ENCODE measurements at regions not wholly inside any gene's neighbourhood (a gene's known extent, or its start where the extent isn't known, plus 50 kb on each side); places are given as distances from the start of the nearest gene placed in this dataset.

- TF ChIP-seq TAF1 (IDR thresholded peaks at IDR 0.05; ENCODE audit: low read depth) = no peak
Measured at GRCh38 chr13:106152047-106152446, 383.4 kb downstream of the EFNB2 start.

- TF ChIP-seq EP300 (IDR thresholded peaks at IDR 0.05; ENCODE audit: borderline replicate concordance) (peak; percentile 18; the same call in 1 of the 2 replicates), TEAD4 (IDR thresholded peaks at IDR 0.05) (peak; percentile 35; the same call in 1 of the 2 replicates), MAX (IDR thresholded peaks at IDR 0.05) (no peak), TAF1 (IDR thresholded peaks at IDR 0.05; ENCODE audit: low read depth) (no peak)
Measured at GRCh38 chr13:106151056-106151699, 384.3 kb downstream of the EFNB2 start.

GRCh38 chr13:106145997-106146864 lies 389.2 kb downstream of the EFNB2 start:
- TF ChIP-seq EP300 (IDR thresholded peaks at IDR 0.05; ENCODE audit: borderline replicate concordance) (no peak), CREB1 (IDR thresholded peaks at IDR 0.05; ENCODE audit: low read depth) (no peak), TCF12 (IDR thresholded peaks at IDR 0.05; ENCODE audit: low read depth) (no peak), CEBPB (IDR thresholded peaks at IDR 0.05) (no peak), REST (IDR thresholded peaks at IDR 0.05; ENCODE audit: low read depth) (no peak), ZBTB7A (IDR thresholded peaks at IDR 0.05; ENCODE audit: low read depth) (no peak), RAD21 (IDR thresholded peaks at IDR 0.05; ENCODE audit: low read depth) (no peak), TAF1 (IDR thresholded peaks at IDR 0.05; ENCODE audit: low read depth) (no peak), NFIC (IDR thresholded peaks at IDR 0.05) (no peak), TEAD4 (IDR thresholded peaks at IDR 0.05) (no peak), YY1 (IDR thresholded peaks at IDR 0.05; ENCODE audit: low read depth) (no peak), USF1 (IDR thresholded peaks at IDR 0.05) (no peak), EGR1 (IDR thresholded peaks at IDR 0.05) (no peak), FOXM1 (IDR thresholded peaks at IDR 0.05; ENCODE audit: borderline replicate concordance, low read depth) (no peak), MAX (IDR thresholded peaks at IDR 0.05) (no peak)

- TF ChIP-seq NFIC (IDR thresholded peaks at IDR 0.05) (no peak), USF1 (IDR thresholded peaks at IDR 0.05) (no peak), FOXM1 (IDR thresholded peaks at IDR 0.05; ENCODE audit: borderline replicate concordance, low read depth) (no peak), RAD21 (IDR thresholded peaks at IDR 0.05; ENCODE audit: low read depth) (no peak), MAX (IDR thresholded peaks at IDR 0.05) (no peak), YY1 (IDR thresholded peaks at IDR 0.05; ENCODE audit: low read depth) (no peak), EGR1 (IDR thresholded peaks at IDR 0.05) (no peak), CREB1 (IDR thresholded peaks at IDR 0.05; ENCODE audit: low read depth) (no peak), CEBPB (IDR thresholded peaks at IDR 0.05) (no peak), REST (IDR thresholded peaks at IDR 0.05; ENCODE audit: low read depth) (no peak), TAF1 (IDR thresholded peaks at IDR 0.05; ENCODE audit: low read depth) (no peak), EP300 (IDR thresholded peaks at IDR 0.05; ENCODE audit: borderline replicate concordance) (no peak)
Measured at GRCh38 chr13:106145070-106145469, 390.4 kb downstream of the EFNB2 start.

- no peak for TF ChIP-seq REST (IDR thresholded peaks at IDR 0.05; ENCODE audit: low read depth)
- TF ChIP-seq NFIC (IDR thresholded peaks at IDR 0.05) = peak; percentile 11; the same call in 1 of the 2 replicates
- no peak for TF ChIP-seq CREB1 (IDR thresholded peaks at IDR 0.05; ENCODE audit: low read depth)
- no peak for TF ChIP-seq TAF1 (IDR thresholded peaks at IDR 0.05; ENCODE audit: low read depth)
- no peak for TF ChIP-seq USF1 (IDR thresholded peaks at IDR 0.05)
- TF ChIP-seq ZBTB7A (IDR thresholded peaks at IDR 0.05; ENCODE audit: low read depth) = no peak
- TF ChIP-seq EGR1 (IDR thresholded peaks at IDR 0.05) = no peak
- TF ChIP-seq YY1 (IDR thresholded peaks at IDR 0.05; ENCODE audit: low read depth) = no peak
- no peak for TF ChIP-seq CEBPB (IDR thresholded peaks at IDR 0.05)
- TF ChIP-seq MAX (IDR thresholded peaks at IDR 0.05) = no peak
- peak; percentile 39; the same call in 1 of the 2 replicates for TF ChIP-seq EP300 (IDR thresholded peaks at IDR 0.05; ENCODE audit: borderline replicate concordance)
- TF ChIP-seq FOXM1 (IDR thresholded peaks at IDR 0.05; ENCODE audit: borderline replicate concordance, low read depth) = peak; percentile 78
- TF ChIP-seq TEAD4 (IDR thresholded peaks at IDR 0.05) = peak; percentile 58
- no peak for TF ChIP-seq RAD21 (IDR thresholded peaks at IDR 0.05; ENCODE audit: low read depth)
- peak; percentile 53; the same call in 1 of the 2 replicates for TF ChIP-seq TCF12 (IDR thresholded peaks at IDR 0.05; ENCODE audit: low read depth)
Measured at GRCh38 chr13:106143930-106144709, 391.3 kb downstream of the EFNB2 start.
